Upper lobe of left lung (tissue), 6 donors: ENCODE measurements at regions not wholly inside any gene's neighbourhood (a gene's known extent, or its start where the extent isn't known, plus 50 kb on each side); places are given as distances from the start of the nearest gene placed in this dataset.

Experiments
- ATAC-seq, 2 donors: fragments of 200-7000 bp; cut with Tn5 transposase; one replicate each; pipeline ENCODE4 v1.9.1; 2022; ENCODE audit warnings: mild to moderate bottlenecking in 2 of 2, moderate library complexity in 2 of 2; ENCODE audit not compliant: low FRiP score in 2 of 2
- DNase-seq, 2 donors: peaks; one replicate each; pipeline ENCODE4 v3.0.0-alpha.2; 2019 to 2020
- H3K27ac ChIP-seq, 4 donors: fragments of 200-600 bp; sonication (generic); one replicate each; pipeline ENCODE4 v1.5.1; 2016 to 2019
- H3K27me3 ChIP-seq, 4 donors: fragments of 200-600 bp; sonication (generic); one replicate each; pipeline ENCODE4 v1.5.1; 2017 to 2019
- H3K36me3 ChIP-seq, 4 donors: fragments of 200-600 bp; sonication (generic); one replicate each; pipeline ENCODE4 v1.5.1; 2016 to 2019
- H3K4me1 ChIP-seq, 4 donors: fragments of 200-600 bp; sonication (generic); one replicate each; pipeline ENCODE4 v1.5.1; 2018 to 2019
- H3K4me3 ChIP-seq, 4 donors: fragments of 200-600 bp; sonication (generic); one replicate each; pipeline ENCODE4 v1.5.1; 2017 to 2019; ENCODE audit warnings: mild to moderate bottlenecking in 2 of 4, moderate library complexity in 1 of 4
- H3K9me3 ChIP-seq, 4 donors: fragments of 200-600 bp; sonication (generic); one replicate each; pipeline ENCODE4 v1.5.1; 2018 to 2019
- CTCF ChIP-seq, 6 experiments: fragments of 450-650 bp in 4 of 6; fragments of 200-600 bp in 2 of 6; sonication (generic) in 2 of 6; IDR thresholded peaks; one replicate each; pipeline ENCODE4 v1.5.1; 2016 to 2019; ENCODE audit warnings: antibody characterized with exemption in 6 of 6
- EP300 ChIP-seq, 4 donors: sonication (generic); formaldehyde crosslinking; IDR thresholded peaks; one replicate each; pipeline ENCODE4 v1.5.1; 2017; ENCODE audit warnings: antibody characterized with exemption in 4 of 4, control low read depth in 2 of 4
- POLR2A ChIP-seq, 4 donors: fragments of 450-650 bp; IDR thresholded peaks; one replicate each; pipeline ENCODE4 v1.5.1; 2016 to 2017; ENCODE audit warnings: antibody characterized with exemption in 4 of 4, mild to moderate bottlenecking in 2 of 4
- POLR2AphosphoS5 ChIP-seq, 2 donors: sonication (generic); formaldehyde crosslinking; IDR thresholded peaks; one replicate each; pipeline ENCODE4 v1.5.1; 2017; ENCODE audit warnings: antibody characterized with exemption in 2 of 2
- WGBS, 2 donors: methylation state at CpG; one replicate each; pipeline ENCODE4 v1.1.5; 2017 to 2018; 5-methylcytosine and 5-hydroxymethylcytosine counted together
- donor health status: DM: no; HTN: no; CAD: no; lungs with moderate emphysema.
- donor health status: DM: no; HTN: yes; CAD: no; lungs with severe emphysema.

DNA sequence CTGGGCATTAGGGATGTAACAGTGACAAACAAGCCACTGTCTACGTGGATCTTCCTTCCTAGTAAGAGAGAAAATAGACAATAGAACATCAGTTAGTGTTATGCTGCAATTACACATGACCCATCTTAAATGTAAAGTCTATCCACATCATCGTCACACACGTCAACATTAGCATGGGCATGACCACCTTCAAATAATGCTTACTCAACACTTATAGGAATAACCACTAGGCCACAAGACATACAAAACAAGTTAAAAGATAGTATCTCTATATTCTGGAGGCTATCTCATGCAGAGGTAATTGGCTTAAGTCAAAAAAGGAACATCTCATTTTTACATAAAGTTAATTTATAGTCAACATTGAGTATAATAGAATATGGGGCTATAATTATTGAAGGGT lies 156.5 kb downstream of the MOXD1 start:
- Histone ChIP-seq H3K9me3 (no peaks in the 10 kb centered on the region), H3K27me3 (no peaks in the 10 kb centered on the region), H3K36me3 (no peaks in the 10 kb centered on the region), H3K4me1 (no peaks in the 10 kb centered on the region), H3K27ac (no peak overlapping the region), H3K4me3 (no peak overlapping the region)
- ATAC-seq: no peak
- TF ChIP-seq EP300 (IDR thresholded peaks at IDR 0.05) (no peak), POLR2AphosphoS5 (IDR thresholded peaks at IDR 0.05) (no peak), POLR2A (IDR thresholded peaks at IDR 0.05) (no peak), CTCF (IDR thresholded peaks at IDR 0.05) (no peak)
- 91 to 93% methylated on average over 3 of the region's 3 CpGs for WGBS, 2 donors
- DNase-seq: no peak

DNA sequence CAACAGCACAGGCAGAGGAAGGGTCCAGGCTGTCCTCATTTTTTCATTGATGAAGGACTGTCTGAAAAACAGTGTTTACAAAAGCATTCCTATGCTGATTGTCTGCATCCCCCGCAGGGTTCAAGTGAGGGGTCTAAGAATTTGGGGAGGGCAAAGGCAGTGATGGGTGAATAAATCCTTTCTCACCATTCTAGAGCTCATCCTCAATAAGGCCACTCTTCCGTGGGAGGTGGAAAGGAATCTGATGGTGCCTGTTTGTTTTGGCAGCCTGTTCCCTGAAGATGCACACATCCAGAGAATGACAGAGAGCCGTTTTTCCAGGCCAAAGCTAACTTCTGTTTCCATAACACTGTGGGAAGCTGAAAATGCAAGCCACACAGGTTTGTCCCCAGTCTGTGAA lies 164.5 kb downstream of the MOXD1 start:
- Histone ChIP-seq H3K4me1 (no peaks in the 10 kb centered on the region), H3K27ac (no peak overlapping the region), H3K27me3 (no peaks in the 10 kb centered on the region), H3K9me3 (no peaks in the 10 kb centered on the region), H3K36me3 (no peaks in the 10 kb centered on the region), H3K4me3 (no peak overlapping the region)
- WGBS, 2 donors: 31 to 40% methylated on average over 3 of the region's 3 CpGs
- no peak for DNase-seq
- ATAC-seq: no peak
- no peak for TF ChIP-seq POLR2AphosphoS5 (IDR thresholded peaks at IDR 0.05)
- TF ChIP-seq EP300 (IDR thresholded peaks at IDR 0.05): no peak
- no peak for TF ChIP-seq CTCF (IDR thresholded peaks at IDR 0.05)
- TF ChIP-seq POLR2A (IDR thresholded peaks at IDR 0.05): no peak

DNA sequence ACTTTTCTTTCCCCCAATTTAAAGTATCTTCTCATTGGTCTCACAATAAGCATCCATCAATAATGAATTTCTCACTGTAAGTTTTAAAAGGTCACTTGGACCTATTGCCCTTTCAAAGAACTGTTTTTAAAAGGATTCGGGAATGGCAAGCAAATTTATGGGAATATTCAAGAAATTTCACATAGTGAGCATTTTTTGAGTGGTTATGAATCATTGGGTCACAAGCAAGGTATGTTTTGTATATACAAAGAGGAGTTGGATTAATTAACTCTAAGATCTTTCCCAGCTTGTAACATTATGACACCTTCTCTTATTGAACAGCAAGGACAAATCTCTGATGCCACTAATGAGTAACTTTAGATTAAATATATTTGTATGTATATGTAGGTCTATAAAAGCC lies 165.0 kb downstream of the MOXD1 start:
- DNase-seq (no peak), ATAC-seq (no peak)
- no peak for TF ChIP-seq EP300 (IDR thresholded peaks at IDR 0.05)
- TF ChIP-seq POLR2AphosphoS5 (IDR thresholded peaks at IDR 0.05): no peak
- TF ChIP-seq CTCF (IDR thresholded peaks at IDR 0.05): no peak
- no peak for TF ChIP-seq POLR2A (IDR thresholded peaks at IDR 0.05)
- WGBS, 2 donors: 76 to 82% methylated on average over 1 of the region's 1 CpG
- no peaks in the 10 kb centered on the region for H3K9me3 ChIP-seq
- H3K36me3 ChIP-seq: no peaks in the 10 kb centered on the region
- no peak overlapping the region for H3K27ac ChIP-seq
- H3K4me1 ChIP-seq: no peaks in the 10 kb centered on the region
- H3K4me3 ChIP-seq: no peak overlapping the region
- no peaks in the 10 kb centered on the region for H3K27me3 ChIP-seq

- Histone ChIP-seq H3K9me3 (no peaks in the 10 kb centered on the region), H3K4me1 (no peaks in the 10 kb centered on the region), H3K36me3 (no peaks in the 10 kb centered on the region), H3K27me3 (no peaks in the 10 kb centered on the region), H3K4me3 (no peak overlapping the region), H3K27ac (no peak overlapping the region)
- DNase-seq: no peak
- WGBS, 2 donors: 63 to 76% methylated on average over 2 of the region's 2 CpGs
- TF ChIP-seq POLR2A (IDR thresholded peaks at IDR 0.05) (no peak), EP300 (IDR thresholded peaks at IDR 0.05) (no peak), CTCF (IDR thresholded peaks at IDR 0.05) (no peak), POLR2AphosphoS5 (IDR thresholded peaks at IDR 0.05) (no peak)
- no peak for ATAC-seq
Measured at GRCh38 chr6:132235596-132236280, 165.5 kb downstream of the MOXD1 start.

DNA sequence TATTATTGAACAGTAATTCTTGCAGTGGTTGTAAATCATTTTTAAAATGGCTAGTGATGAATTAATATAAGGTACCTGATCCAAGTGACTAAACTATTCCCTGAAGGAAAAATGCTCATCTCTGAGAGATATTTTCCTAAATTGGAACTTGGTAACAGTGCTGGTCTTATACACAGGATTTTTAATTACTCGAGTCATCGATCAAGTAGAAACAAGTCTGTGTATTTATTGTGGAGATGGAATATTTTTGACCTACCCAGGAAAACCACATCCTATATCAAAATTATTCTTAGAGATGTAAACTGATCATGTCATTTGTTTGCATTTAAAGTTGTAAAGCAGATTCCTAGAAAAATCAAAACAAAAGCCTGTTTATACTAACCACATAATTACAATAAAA lies 166.9 kb downstream of the MOXD1 start:
- ATAC-seq (no peak), DNase-seq (no peak)
- Histone ChIP-seq H3K27me3 (no peaks in the 10 kb centered on the region), H3K4me1 (no peaks in the 10 kb centered on the region), H3K9me3 (no peaks in the 10 kb centered on the region), H3K27ac (no peak overlapping the region), H3K36me3 (no peaks in the 10 kb centered on the region), H3K4me3 (no peak overlapping the region)
- WGBS, 2 donors: 89 to 91% methylated on average over 2 of the region's 2 CpGs
- no peak for TF ChIP-seq POLR2AphosphoS5 (IDR thresholded peaks at IDR 0.05)
- no peak for TF ChIP-seq EP300 (IDR thresholded peaks at IDR 0.05)
- no peak for TF ChIP-seq CTCF (IDR thresholded peaks at IDR 0.05)
- TF ChIP-seq POLR2A (IDR thresholded peaks at IDR 0.05): no peak
